GM12891 (cell line): ENCODE measurements at regions not wholly inside any gene's neighbourhood (a gene's known extent, or its start where the extent isn't known, plus 50 kb on each side); places are given as distances from the start of the nearest gene placed in this dataset.

ENCODE experiments used
- POLR2A ChIP-seq: IDR thresholded peaks from 2 replicates; pipeline ENCODE4 v1.6.1; 2011; ENCODE audit warnings: low read depth, low read length, control low read depth
- POLR2AphosphoS5 ChIP-seq: IDR thresholded peaks from 2 replicates; pipeline ENCODE4 v1.6.1; 2011; ENCODE audit warnings: low read depth, low read length, control low read depth
- POU2F2 ChIP-seq: IDR thresholded peaks from 2 replicates; pipeline ENCODE4 v1.6.1; 2011; ENCODE audit warnings: low read depth, mild to moderate bottlenecking, control low read depth, low read length, moderate library complexity
- SPI1 ChIP-seq: IDR thresholded peaks from 2 replicates; pipeline ENCODE4 v1.6.1; 2011; ENCODE audit warnings: low read depth, low read length, control low read depth
- TAF1 ChIP-seq: IDR thresholded peaks from 2 replicates; pipeline ENCODE4 v1.6.1; 2011; ENCODE audit warnings: low read depth, low read length, control low read depth

DNA sequence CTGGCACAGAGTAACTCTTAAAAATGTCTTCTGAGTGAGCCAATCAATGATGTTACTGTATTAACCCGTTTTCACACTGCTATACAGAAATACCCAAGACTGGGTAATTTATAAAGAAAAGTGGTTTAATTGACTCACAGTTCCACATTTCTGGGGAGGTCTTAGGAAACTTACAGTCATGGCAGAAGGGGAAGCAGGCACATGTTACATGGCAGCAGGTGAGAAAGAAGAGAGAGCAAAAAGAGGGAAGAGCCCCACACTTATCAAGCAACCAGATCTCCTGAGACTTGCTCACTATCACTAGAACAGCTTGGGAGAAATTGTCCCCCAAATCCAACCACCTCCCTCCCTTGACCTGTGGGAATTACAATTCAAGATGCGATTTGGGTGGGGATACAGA lies 97.6 kb upstream of the MIR17HG start:
- TF ChIP-seq POLR2A, result no peak
- TF ChIP-seq POU2F2, result no peak
- TF ChIP-seq POLR2AphosphoS5, result no peak
- no peak for TF ChIP-seq TAF1
- TF ChIP-seq SPI1, result no peak
